Right lobe of liver (tissue), 6 donors: ENCODE measurements at regions not wholly inside any gene's neighbourhood (a gene's known extent, or its start where the extent isn't known, plus 50 kb on each side); places are given as distances from the start of the nearest gene placed in this dataset.

Source experiments
- ATAC-seq, 4 donors: fragments of 200-7000 bp; cut with Tn5 transposase; one replicate each; pipeline ENCODE4 v1.9.1; 2020; ENCODE audit warnings: mild to moderate bottlenecking in 4 of 4, moderate library complexity in 4 of 4
- DNase-seq, 3 donors: peaks; one replicate each; pipeline ENCODE4 v3.0.0-alpha.2; 2020
- H3K27ac ChIP-seq, 3 donors: fragments of 200-600 bp; one replicate each; pipeline ENCODE4 v1.8.0; 2022
- H3K27me3 ChIP-seq, 2 donors: fragments of 200-600 bp; one replicate each; pipeline ENCODE4 v1.8.0; 2022
- H3K36me3 ChIP-seq, 4 donors: fragments of 200-600 bp; sonication (generic) in 1 of 4; one replicate each; pipeline versions ENCODE4 v1.5.1 to v1.8.0; 2017 to 2022; ENCODE audit warnings: control low read depth in 1 of 4
- H3K4me1 ChIP-seq, 4 donors: fragments of 200-600 bp; sonication (generic) in 1 of 4; one replicate each; pipeline versions ENCODE4 v1.5.1 to v1.8.0; 2017 to 2022; ENCODE audit warnings: control low read depth in 1 of 4
- H3K4me3 ChIP-seq, 3 donors: fragments of 200-600 bp; one replicate each; pipeline ENCODE4 v1.8.0; 2022
- H3K9me3 ChIP-seq, 4 donors: fragments of 200-600 bp; sonication (generic) in 1 of 4; one replicate each; pipeline versions ENCODE4 v1.5.1 to v1.8.0; 2017 to 2022; ENCODE audit warnings: control low read depth in 1 of 4
- CTCF ChIP-seq, 4 donors: fragments of 200-600 bp in 3 of 4; fragments of 450-650 bp in 1 of 4; IDR thresholded peaks; one replicate each; pipeline versions ENCODE4 v1.5.1 to v1.8.0; 2016 to 2022; ENCODE audit warnings: antibody characterized with exemption in 4 of 4, mild to moderate bottlenecking in 2 of 4
- POLR2A ChIP-seq: fragments of 450-650 bp; IDR thresholded peaks from one replicate; pipeline ENCODE4 v1.6.1; 2017; ENCODE audit warnings: antibody characterized with exemption, mild to moderate bottlenecking
- WGBS: methylation state at CpG from one replicate; pipeline ENCODE4 v1.1.6; 2018; ENCODE audit warnings: low coverage, low lambda C conversion rate; ENCODE audit not compliant: insufficient coverage; ENCODE audit errors: missing lambda C conversion rate; 5-methylcytosine and 5-hydroxymethylcytosine counted together
- intact Hi-C, 2 donors: fragments of 100-400 bp; cut with DNase I; formaldehyde crosslinking; loops; one replicate each; pipeline versions ENCODE4 v1.11.2 to v1.14.1; 2022
- donor health status: DM: no; HTN: yes; CAD: no.
- donor health status: DM: no; HTN: no; CAD: no.
- donor health status: DM: no; HTN: no; CAD: no.
- donor health status: DM: no; HTN: yes; CAD: no.
- donor health status: DM: no; HTN: yes; CAD: no.

- ATAC-seq: no peak
- intact Hi-C loops: no loop called here
- H3K27ac ChIP-seq: no peak overlapping the region
- H3K4me1 ChIP-seq: no peaks in the 10 kb centered on the region
- H3K27me3 ChIP-seq: no peaks in the 10 kb centered on the region
- TF ChIP-seq POLR2A: no peak
- no peak for TF ChIP-seq CTCF (IDR thresholded peaks at IDR 0.05)
- no peaks in the 10 kb centered on the region for H3K9me3 ChIP-seq
- no peak for DNase-seq
- 58% methylated on average over 3 of the region's 3 CpGs for WGBS
- H3K4me3 ChIP-seq: no peak overlapping the region
- H3K36me3 ChIP-seq: no peaks in the 10 kb centered on the region
These were observed 97.3 kb upstream of the CREB1 start for GRCh38 chr2:207432453-207432852.

- no peak overlapping the region for H3K27ac ChIP-seq
- intact Hi-C loops: no loop called here
- ATAC-seq: no peak
- DNase-seq: no peak
- H3K4me1 ChIP-seq: no peaks in the 10 kb centered on the region
- no peak overlapping the region for H3K4me3 ChIP-seq
- TF ChIP-seq POLR2A (no peak), CTCF (IDR thresholded peaks at IDR 0.05) (no peak)
- H3K27me3 ChIP-seq: no peaks in the 10 kb centered on the region
- H3K36me3 ChIP-seq: no peaks in the 10 kb centered on the region
- H3K9me3 ChIP-seq: no peaks in the 10 kb centered on the region
- WGBS: 83% methylated on average over 1 of the region's 1 CpG
These were observed 95.5 kb upstream of the CREB1 start for GRCh38 chr2:207434306-207434705.

GRCh38 chr2:207434899-207435465, 94.8 kb upstream of the CREB1 start:
- ATAC-seq (no peak), DNase-seq (no peak)
- H3K27me3 ChIP-seq: no peaks in the 10 kb centered on the region
- H3K4me3 ChIP-seq: no peak overlapping the region
- H3K36me3 ChIP-seq: no peaks in the 10 kb centered on the region
- intact Hi-C loops: no loop called here
- TF ChIP-seq POLR2A: no peak
- TF ChIP-seq CTCF (IDR thresholded peaks at IDR 0.05): no peak
- H3K4me1 ChIP-seq: no peaks in the 10 kb centered on the region
- H3K27ac ChIP-seq: no peak overlapping the region
- H3K9me3 ChIP-seq: no peaks in the 10 kb centered on the region
- 98% methylated on average over 4 of the region's 4 CpGs for WGBS

GRCh38 chr2:207437136-207437523, 92.6 kb upstream of the CREB1 start:
- H3K27ac ChIP-seq: no peak overlapping the region

More at GRCh38 chr2:207437136-207437523, 92.6 kb upstream of the CREB1 start:
- intact Hi-C loops: no loop called here
- Histone ChIP-seq H3K36me3 (no peaks in the 10 kb centered on the region), H3K9me3 (no peaks in the 10 kb centered on the region), H3K4me3 (no peak overlapping the region), H3K27me3 (no peaks in the 10 kb centered on the region), H3K4me1 (no peaks in the 10 kb centered on the region)
- no peak for ATAC-seq
- TF ChIP-seq POLR2A (no peak), CTCF (IDR thresholded peaks at IDR 0.05) (no peak)
- no peak for DNase-seq
- 80% methylated on average over 1 of the region's 1 CpG for WGBS
